Thyroid gland (tissue), 4 donors: ENCODE measurements at regions not wholly inside any gene's neighbourhood (a gene's known extent, or its start where the extent isn't known, plus 50 kb on each side); places are given as distances from the start of the nearest gene placed in this dataset.

Source experiments
- CTCF ChIP-seq, 6 experiments: fragments of 200-600 bp in 3 of 6; fragments of 450-650 bp in 3 of 6; sonication (generic) in 3 of 6; IDR thresholded peaks; one replicate each; pipeline ENCODE4 v1.5.1; 2016 to 2019; ENCODE audit warnings: antibody characterized with exemption in 6 of 6, mild to moderate bottlenecking in 2 of 6, inconsistent platforms in 1 of 6, moderate library complexity in 1 of 6
- POLR2A ChIP-seq, 2 donors: fragments of 450-650 bp; IDR thresholded peaks; one replicate each; pipeline ENCODE4 v1.6.1; 2017; ENCODE audit warnings: antibody characterized with exemption in 2 of 2, mild to moderate bottlenecking in 2 of 2, moderate library complexity in 1 of 2

DNA sequence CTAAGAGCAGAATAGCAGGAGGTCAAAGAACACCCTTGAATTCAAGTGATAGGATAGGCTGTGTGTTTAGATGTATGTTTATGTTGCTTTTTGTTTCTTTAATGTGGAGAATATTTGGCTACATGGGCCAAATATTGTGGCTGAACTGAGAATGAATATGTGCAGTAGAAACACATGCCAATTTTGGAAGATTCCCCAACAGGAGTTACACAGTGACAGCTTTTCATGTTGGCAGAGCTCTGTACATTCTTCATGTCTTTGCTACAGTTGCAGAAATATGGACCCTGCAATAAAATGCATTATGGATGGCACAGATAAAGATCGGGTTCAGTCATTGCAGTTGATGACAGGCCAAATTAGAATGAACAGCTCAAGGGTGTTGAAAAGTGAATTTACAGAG, 82.8 kb upstream of the SLC4A4 start:
- no peak for TF ChIP-seq POLR2A (IDR thresholded peaks at IDR 0.05)
- no peak for TF ChIP-seq CTCF (IDR thresholded peaks at IDR 0.05)
